ENCODE measurements at regions not wholly inside any gene's neighbourhood (a gene's known extent, or its start where the extent isn't known, plus 50 kb on each side); places are given as distances from the start of the nearest gene placed in this dataset.

DNA sequence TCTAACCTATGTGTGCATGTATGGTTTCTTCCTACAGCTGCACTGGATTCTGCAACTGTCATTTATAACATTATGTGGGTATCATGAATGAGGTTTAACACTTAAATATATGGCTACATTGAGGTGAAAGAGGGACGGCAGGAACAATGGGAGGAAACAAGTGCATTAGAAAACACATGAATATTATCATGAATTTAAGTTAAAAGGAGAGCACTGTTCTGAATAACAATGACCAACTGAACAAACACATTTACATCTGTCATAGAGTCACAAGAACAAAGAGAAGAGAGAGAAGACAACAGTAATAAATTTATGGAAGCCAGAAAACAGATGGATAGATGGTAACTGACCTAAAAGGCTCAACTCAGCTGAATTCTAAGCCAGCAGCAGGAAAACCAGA is 527.1 kb upstream of the DIPK2B start:
- TF ChIP-seq HDAC2 (IDR thresholded peaks at IDR 0.05) (no peak), CTCF (IDR thresholded peaks at IDR 0.05) (no peak), POLR2AphosphoS2 (conservative IDR thresholded peaks at IDR 0.05; ENCODE audit: low read length) (no peak), ELK1 (IDR thresholded peaks at IDR 0.05; ENCODE audit: low read depth, low read length) (no peak), MAFK (IDR thresholded peaks at IDR 0.05; ENCODE audit: partially characterized antibody) (no peak), POLR2A (IDR thresholded peaks at IDR 0.05; ENCODE audit: low read length) (no peak), SMC3 (IDR thresholded peaks at IDR 0.05) (no peak), EP300 (IDR thresholded peaks at IDR 0.05) (no peak), BHLHE40 (IDR thresholded peaks at IDR 0.05; ENCODE audit: low read depth, low read length) (no peak), MAX (IDR thresholded peaks at IDR 0.05) (no peak), TFCP2L1 (CRISPR knock-in tag; IDR thresholded peaks at IDR 0.05) (no peak), RAD21 (conservative IDR thresholded peaks at IDR 0.05 in 1 of 2, IDR thresholded peaks at IDR 0.05 in 1 of 2) (no peak)
